Fibroblast of pulmonary artery (primary cell): ENCODE measurements at regions not wholly inside any gene's neighbourhood (a gene's known extent, or its start where the extent isn't known, plus 50 kb on each side); places are given as distances from the start of the nearest gene placed in this dataset.

Experiments
- DNase-seq: peaks from one replicate; pipeline ENCODE4 v3.0.0-alpha.2; 2010; ENCODE audit warnings: low read depth
- H3K4me3 ChIP-seq: replicated peaks from 2 replicates; pipeline ENCODE4 v1.5.1; 2011; ENCODE audit warnings: low read depth, mild to moderate bottlenecking, control low read depth, low read length, moderate library complexity
- TF ChIP-seq, protein P1 (sequence below): IDR thresholded peaks from 2 replicates; pipeline ENCODE4 v1.5.1; 2011; ENCODE audit warnings: mild to moderate bottlenecking, control low read depth, low read length, inconsistent platforms; ENCODE audit errors: missing control alignments

DNA sequence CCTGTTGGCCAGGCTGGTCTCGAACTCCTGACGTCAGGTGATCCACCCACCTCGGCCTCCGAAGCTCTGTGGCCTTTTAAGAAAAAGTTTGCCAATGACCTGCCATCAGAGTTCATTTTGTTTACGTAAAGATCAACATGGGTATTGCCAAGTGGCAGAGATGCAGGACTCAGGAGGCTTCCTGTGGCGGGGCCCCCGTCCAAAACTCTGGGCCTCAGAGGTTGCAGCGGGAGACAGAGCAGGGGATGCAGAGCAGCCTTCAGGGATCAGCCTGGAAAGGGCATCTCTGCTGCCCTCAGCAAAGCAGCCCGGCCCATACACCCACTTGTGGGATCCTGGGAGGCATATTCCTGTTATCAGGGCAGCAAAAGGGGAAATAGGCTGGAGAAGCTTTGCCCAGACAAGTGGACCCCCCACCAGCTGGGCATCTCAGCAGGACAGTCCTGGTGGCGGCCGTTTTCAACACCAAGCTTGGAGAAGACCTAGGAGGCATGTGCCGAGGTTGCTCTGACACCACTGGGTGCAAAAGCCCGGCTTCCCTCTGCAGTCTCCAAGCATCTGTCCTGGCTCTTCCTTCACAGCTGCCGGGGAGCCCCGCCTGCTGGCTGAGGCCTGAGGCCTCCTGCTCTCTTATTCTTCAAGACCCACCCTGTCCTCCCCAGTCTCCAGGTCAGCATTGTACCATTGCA is 1152.4 kb downstream of the BRD1 start:
- H3K4me3 ChIP-seq: no peak overlapping the region
- DNase-seq: no peak
- TF ChIP-seq, protein P1, sequence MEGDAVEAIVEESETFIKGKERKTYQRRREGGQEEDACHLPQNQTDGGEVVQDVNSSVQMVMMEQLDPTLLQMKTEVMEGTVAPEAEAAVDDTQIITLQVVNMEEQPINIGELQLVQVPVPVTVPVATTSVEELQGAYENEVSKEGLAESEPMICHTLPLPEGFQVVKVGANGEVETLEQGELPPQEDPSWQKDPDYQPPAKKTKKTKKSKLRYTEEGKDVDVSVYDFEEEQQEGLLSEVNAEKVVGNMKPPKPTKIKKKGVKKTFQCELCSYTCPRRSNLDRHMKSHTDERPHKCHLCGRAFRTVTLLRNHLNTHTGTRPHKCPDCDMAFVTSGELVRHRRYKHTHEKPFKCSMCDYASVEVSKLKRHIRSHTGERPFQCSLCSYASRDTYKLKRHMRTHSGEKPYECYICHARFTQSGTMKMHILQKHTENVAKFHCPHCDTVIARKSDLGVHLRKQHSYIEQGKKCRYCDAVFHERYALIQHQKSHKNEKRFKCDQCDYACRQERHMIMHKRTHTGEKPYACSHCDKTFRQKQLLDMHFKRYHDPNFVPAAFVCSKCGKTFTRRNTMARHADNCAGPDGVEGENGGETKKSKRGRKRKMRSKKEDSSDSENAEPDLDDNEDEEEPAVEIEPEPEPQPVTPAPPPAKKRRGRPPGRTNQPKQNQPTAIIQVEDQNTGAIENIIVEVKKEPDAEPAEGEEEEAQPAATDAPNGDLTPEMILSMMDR: no peak

DNA sequence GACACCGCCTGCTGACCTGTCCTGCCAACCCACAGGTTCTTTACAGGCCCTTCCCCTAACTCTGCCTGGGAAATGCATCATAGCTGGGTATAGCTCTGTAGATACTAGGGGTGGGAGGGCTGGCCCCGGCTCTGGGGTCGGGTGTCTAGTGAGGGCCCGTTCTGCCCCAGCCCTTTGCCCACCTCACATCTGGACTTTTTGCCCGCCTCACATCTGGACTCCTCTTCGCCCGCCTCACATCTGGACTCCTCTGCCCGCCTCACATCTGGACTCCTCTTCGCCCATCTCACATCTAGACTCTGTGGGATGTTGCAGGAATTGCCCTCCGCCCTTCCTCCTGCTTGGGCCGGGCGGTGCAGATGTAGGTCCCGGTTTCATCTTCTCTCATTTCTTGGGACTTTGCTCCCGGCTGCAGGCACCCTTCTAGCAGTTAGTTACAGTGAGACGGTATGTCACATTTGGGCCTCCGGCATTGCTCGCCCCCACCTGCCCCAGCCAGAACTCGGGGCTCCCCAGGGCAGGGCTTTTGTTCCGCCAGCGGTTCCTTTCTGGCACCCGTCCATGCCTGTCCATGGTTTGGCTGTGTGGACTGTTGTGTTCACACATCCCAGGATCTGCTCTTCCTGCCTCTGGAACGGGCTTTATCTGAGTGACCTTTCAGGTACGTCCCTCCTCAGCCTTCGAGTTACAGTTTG is 1153.7 kb downstream of the BRD1 start:
- TF ChIP-seq, protein P1: no peak
- DNase-seq: no peak
- no peak overlapping the region for H3K4me3 ChIP-seq

DNA sequence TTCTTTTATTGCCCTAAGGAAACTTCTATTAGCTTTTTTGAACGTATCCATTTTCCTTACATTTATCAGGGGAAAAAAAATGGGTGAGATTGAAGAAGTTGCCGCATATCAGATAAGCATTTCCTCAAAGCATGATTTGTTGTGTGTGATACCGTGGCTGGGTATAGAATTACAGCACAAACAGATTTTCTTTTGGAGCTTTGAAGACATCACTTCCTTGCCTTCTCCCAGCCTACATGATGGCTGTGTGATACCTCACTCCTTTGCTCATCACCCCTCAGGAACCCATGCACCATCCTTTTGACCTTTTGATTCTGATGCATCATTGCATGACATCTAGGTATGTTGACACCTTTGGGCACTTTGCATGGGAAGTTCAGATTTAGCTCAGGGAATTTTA is 1155.3 kb downstream of the BRD1 start:
- TF ChIP-seq, protein P1: no peak
- DNase-seq: no peak
- no peak overlapping the region for H3K4me3 ChIP-seq

DNA sequence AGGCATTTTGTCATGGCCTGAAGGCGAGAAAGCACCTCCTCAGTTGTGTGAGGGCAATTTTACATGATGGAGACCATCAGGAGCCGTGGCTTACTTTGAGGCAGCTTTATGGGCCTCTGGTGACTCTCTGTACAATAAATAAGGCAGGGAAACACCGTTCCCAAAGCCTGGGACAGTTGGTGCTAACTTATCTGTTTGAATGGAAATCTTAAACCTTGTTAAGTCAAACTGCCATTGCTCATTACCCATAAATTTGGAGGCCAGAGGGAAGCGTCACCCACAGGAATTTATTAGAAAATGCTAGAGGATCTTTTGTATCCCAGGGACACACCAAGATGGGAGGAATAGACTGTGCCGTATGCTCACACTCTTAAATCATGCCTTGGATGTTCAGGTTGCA is 1156.9 kb downstream of the BRD1 start:
- no peak overlapping the region for H3K4me3 ChIP-seq
- DNase-seq: no peak
- TF ChIP-seq, protein P1: no peak

DNA sequence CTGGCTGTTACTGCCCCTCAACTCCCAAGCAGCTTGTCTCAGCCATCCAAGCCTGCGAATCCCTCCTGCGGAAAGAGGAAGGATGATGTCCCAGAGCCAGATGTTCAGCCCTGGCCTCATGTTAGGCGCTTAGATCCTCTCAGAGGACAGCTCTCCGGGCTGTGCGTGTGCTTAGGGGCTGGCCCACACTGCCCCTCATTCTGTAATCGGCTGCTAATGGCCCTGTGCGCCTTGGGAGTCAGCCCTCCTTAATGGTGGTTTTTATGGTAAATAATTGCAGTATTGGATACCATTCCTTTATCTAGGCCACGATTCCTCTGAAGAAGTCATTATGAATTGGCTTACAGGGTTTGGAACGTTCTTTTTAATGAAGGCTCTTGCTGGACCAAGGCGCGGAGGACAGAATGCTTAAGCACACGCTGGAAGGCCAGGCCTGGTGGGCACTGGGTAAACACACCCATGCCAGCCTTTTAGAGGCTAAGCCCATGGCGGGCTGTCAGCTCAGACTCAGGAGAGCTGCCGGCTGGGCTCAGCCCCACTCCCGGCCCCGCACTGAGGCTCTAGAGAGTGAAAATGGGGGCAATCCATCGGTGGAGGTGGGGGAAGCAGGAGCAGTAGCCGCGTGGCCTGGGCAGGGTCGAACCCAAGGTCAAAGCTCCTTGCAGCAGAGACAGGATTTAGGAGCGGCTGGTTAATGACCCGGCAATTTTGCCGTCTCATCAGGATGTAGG is 1157.5 kb downstream of the BRD1 start:
- no peak for DNase-seq
- TF ChIP-seq, protein P1: no peak
- H3K4me3 ChIP-seq: no peak overlapping the region

DNA sequence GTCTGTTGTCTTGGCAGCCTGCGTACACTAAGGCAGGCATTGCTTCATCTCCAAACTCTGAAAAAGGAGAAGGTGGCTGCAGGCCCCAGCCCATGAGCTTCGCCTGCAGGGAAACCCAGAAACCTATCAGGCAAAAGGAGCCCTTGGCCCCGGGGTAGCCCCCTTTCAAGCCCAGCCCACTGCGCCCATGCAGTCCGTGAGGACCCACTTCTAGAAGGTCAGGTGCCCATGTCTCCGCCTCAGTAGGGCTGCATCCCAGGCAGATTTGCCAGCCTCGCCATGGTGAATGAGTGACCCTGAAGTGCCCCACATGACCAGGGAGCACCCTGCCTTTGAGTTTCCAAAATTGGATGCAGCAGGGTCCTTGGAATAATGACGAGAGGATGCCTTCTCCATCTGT is 1158.4 kb downstream of the BRD1 start:
- H3K4me3 ChIP-seq: no peak overlapping the region
- DNase-seq: no peak
- TF ChIP-seq, protein P1: no peak
